ENCODE measurements at regions not wholly inside any gene's neighbourhood (a gene's known extent, or its start where the extent isn't known, plus 50 kb on each side); places are given as distances from the start of the nearest gene placed in this dataset.

DNA sequence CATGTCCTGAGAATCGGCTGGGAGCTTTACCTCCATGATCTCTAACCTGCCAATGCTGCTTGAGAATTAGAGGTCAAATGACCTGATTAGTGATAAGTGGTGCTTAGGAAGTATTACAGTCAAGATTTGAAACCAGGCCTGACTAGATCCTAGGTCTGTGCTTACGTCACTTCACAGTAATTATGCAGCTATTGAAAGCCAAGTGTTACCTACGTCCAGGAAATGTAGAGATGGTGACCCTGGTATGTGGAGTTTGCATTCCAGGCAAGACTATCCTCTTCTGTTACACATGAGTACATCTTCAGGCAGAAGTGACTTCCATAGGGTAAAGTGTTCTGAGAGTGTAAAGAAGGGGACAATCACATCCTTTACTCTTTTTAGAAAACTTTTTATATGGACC is 530.4 kb upstream of the TENM4 start:
- no peak for DNase-seq (ENCODE audit: unreplicated experiment)
- Mint-ChIP-seq H3K27me3 (ENCODE audit: insufficient read depth, unreplicated experiment) (peaks cover 19% of the 10 kb centered on the region), H3K36me3 (ENCODE audit: insufficient read depth, unreplicated experiment) (no peaks in the 10 kb centered on the region)

GRCh38 chr11:79966592-79966991 is 525.8 kb upstream of the TENM4 start:
- intact Hi-C loops (cut with micrococcal nuclease): no loop called here
- TF ChIP-seq, protein P1, sequence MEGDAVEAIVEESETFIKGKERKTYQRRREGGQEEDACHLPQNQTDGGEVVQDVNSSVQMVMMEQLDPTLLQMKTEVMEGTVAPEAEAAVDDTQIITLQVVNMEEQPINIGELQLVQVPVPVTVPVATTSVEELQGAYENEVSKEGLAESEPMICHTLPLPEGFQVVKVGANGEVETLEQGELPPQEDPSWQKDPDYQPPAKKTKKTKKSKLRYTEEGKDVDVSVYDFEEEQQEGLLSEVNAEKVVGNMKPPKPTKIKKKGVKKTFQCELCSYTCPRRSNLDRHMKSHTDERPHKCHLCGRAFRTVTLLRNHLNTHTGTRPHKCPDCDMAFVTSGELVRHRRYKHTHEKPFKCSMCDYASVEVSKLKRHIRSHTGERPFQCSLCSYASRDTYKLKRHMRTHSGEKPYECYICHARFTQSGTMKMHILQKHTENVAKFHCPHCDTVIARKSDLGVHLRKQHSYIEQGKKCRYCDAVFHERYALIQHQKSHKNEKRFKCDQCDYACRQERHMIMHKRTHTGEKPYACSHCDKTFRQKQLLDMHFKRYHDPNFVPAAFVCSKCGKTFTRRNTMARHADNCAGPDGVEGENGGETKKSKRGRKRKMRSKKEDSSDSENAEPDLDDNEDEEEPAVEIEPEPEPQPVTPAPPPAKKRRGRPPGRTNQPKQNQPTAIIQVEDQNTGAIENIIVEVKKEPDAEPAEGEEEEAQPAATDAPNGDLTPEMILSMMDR (IDR thresholded peaks at IDR 0.05; ENCODE audit: unreplicated experiment): no peak
- no TSS peak for BruUV-seq (replicated peaks)
- ChIA-PET POLR2A (interaction anchor here (0.7 kb wide), 1 partner anchor 959 kb away, joined by 3 read pairs; no protein-coding TSS in a partner anchor), CTCF (no interaction called here)
- DNase-seq (ENCODE audit: unreplicated experiment): no peak
- Mint-ChIP-seq H3K4me1 (ENCODE audit: insufficient read depth, unreplicated experiment) (no peaks in the 10 kb centered on the region), H3K36me3 (ENCODE audit: insufficient read depth, unreplicated experiment) (no peaks in the 10 kb centered on the region), H3K27ac (ENCODE audit: low read depth, unreplicated experiment) (no peak overlapping the region), H3K9me3 (ENCODE audit: unreplicated experiment) (peaks cover 8% of the 10 kb centered on the region), H3K27me3 (ENCODE audit: insufficient read depth, unreplicated experiment) (peaks cover 20% of the 10 kb centered on the region), H3K4me3 (ENCODE audit: unreplicated experiment) (no peak overlapping the region)

More for the DNA sequence above, 530.4 kb upstream of the TENM4 start:
- peaks cover 7% of the 10 kb centered on the region for H3K4me1 Mint-ChIP-seq (ENCODE audit: insufficient read depth, unreplicated experiment)
- no TSS peak for BruUV-seq (replicated peaks)
- intact Hi-C loops (cut with micrococcal nuclease): no loop called here
- TF ChIP-seq, protein P1 (IDR thresholded peaks at IDR 0.05; ENCODE audit: unreplicated experiment): no peak
- ChIA-PET POLR2A (no interaction called here), CTCF (interaction anchor here (0.6 kb wide), 1 partner anchor 566 kb away, joined by 3 read pairs; no protein-coding TSS in a partner anchor)
- H3K9me3 Mint-ChIP-seq (ENCODE audit: unreplicated experiment): peaks cover 8% of the 10 kb centered on the region
- no peak overlapping the region for H3K4me3 Mint-ChIP-seq (ENCODE audit: unreplicated experiment)
- H3K27ac Mint-ChIP-seq (ENCODE audit: low read depth, unreplicated experiment): no peak overlapping the region

GRCh38 chr11:79963856-79964645 is 523.2 kb upstream of the TENM4 start:
- Mint-ChIP-seq H3K36me3 (ENCODE audit: insufficient read depth, unreplicated experiment) (no peaks in the 10 kb centered on the region), H3K27me3 (ENCODE audit: insufficient read depth, unreplicated experiment) (peaks cover 20% of the 10 kb centered on the region), H3K27ac (ENCODE audit: low read depth, unreplicated experiment) (no peak overlapping the region), H3K9me3 (ENCODE audit: unreplicated experiment) (peaks cover under 1% of the 10 kb centered on the region), H3K4me1 (ENCODE audit: insufficient read depth, unreplicated experiment) (no peaks in the 10 kb centered on the region), H3K4me3 (ENCODE audit: unreplicated experiment) (no peak overlapping the region)
- ChIA-PET CTCF (interaction anchor here (0.7 to 1.6 kb wide), 4 partner anchors 9 to 1001 kb away, joined by 3 to 4 read pairs (median 4); no protein-coding TSS in a partner anchor), POLR2A (interaction anchor here (1.1 kb wide), 1 partner anchor 11 kb away, joined by 3 read pairs; no protein-coding TSS in a partner anchor)
- no TSS peak for BruUV-seq (replicated peaks)
- TF ChIP-seq, protein P1 (IDR thresholded peaks at IDR 0.05; ENCODE audit: unreplicated experiment): no peak
- intact Hi-C loops (cut with micrococcal nuclease): no loop called here
- no peak for DNase-seq (ENCODE audit: unreplicated experiment)

GRCh38 chr11:79960461-79960860 is 519.6 kb upstream of the TENM4 start:
- ChIA-PET CTCF (interaction anchor here (1.3 kb wide), 1 partner anchor 21 kb away, joined by 5 read pairs; no protein-coding TSS in a partner anchor), POLR2A (no interaction called here)
- Mint-ChIP-seq H3K36me3 (ENCODE audit: insufficient read depth, unreplicated experiment) (no peaks in the 10 kb centered on the region), H3K27ac (ENCODE audit: low read depth, unreplicated experiment) (no peak overlapping the region), H3K4me1 (ENCODE audit: insufficient read depth, unreplicated experiment) (no peaks in the 10 kb centered on the region), H3K9me3 (ENCODE audit: unreplicated experiment) (peaks cover 9% of the 10 kb centered on the region), H3K27me3 (ENCODE audit: insufficient read depth, unreplicated experiment) (peaks cover 1% of the 10 kb centered on the region), H3K4me3 (ENCODE audit: unreplicated experiment) (no peak overlapping the region)
- intact Hi-C loops (cut with micrococcal nuclease): no loop called here
- no TSS peak for BruUV-seq (replicated peaks)
- TF ChIP-seq, protein P1 (IDR thresholded peaks at IDR 0.05; ENCODE audit: unreplicated experiment): no peak
- no peak for DNase-seq (ENCODE audit: unreplicated experiment)

Data from MCF 10A (cell line).